ENCODE measurements at regions not wholly inside any gene's neighbourhood (a gene's known extent, or its start where the extent isn't known, plus 50 kb on each side); places are given as distances from the start of the nearest gene placed in this dataset.

GRCh38 chr7:1357601-1358271 lies 101.5 kb downstream of the MICALL2 start:
- no peak for DNase-seq (ENCODE audit: unreplicated experiment)
- H3K9me3 Mint-ChIP-seq (ENCODE audit: unreplicated experiment), result no peaks in the 10 kb centered on the region
- H3K27ac Mint-ChIP-seq (ENCODE audit: low read depth, unreplicated experiment), result no peak overlapping the region
- H3K27me3 Mint-ChIP-seq (ENCODE audit: insufficient read depth, unreplicated experiment), result peaks cover 14% of the 10 kb centered on the region
- ChIA-PET POLR2A (no interaction called here), CTCF (no interaction called here)
- no peaks in the 10 kb centered on the region for H3K4me1 Mint-ChIP-seq (ENCODE audit: insufficient read depth, unreplicated experiment)
- no peak overlapping the region for H3K4me3 Mint-ChIP-seq (ENCODE audit: unreplicated experiment)
- TF ChIP-seq, protein P1, sequence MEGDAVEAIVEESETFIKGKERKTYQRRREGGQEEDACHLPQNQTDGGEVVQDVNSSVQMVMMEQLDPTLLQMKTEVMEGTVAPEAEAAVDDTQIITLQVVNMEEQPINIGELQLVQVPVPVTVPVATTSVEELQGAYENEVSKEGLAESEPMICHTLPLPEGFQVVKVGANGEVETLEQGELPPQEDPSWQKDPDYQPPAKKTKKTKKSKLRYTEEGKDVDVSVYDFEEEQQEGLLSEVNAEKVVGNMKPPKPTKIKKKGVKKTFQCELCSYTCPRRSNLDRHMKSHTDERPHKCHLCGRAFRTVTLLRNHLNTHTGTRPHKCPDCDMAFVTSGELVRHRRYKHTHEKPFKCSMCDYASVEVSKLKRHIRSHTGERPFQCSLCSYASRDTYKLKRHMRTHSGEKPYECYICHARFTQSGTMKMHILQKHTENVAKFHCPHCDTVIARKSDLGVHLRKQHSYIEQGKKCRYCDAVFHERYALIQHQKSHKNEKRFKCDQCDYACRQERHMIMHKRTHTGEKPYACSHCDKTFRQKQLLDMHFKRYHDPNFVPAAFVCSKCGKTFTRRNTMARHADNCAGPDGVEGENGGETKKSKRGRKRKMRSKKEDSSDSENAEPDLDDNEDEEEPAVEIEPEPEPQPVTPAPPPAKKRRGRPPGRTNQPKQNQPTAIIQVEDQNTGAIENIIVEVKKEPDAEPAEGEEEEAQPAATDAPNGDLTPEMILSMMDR (IDR thresholded peaks at IDR 0.05; ENCODE audit: unreplicated experiment), result no peak
- BruUV-seq (replicated peaks), result no TSS peak
- intact Hi-C loops (cut with micrococcal nuclease), result no loop called here
- no peaks in the 10 kb centered on the region for H3K36me3 Mint-ChIP-seq (ENCODE audit: insufficient read depth, unreplicated experiment)

DNA sequence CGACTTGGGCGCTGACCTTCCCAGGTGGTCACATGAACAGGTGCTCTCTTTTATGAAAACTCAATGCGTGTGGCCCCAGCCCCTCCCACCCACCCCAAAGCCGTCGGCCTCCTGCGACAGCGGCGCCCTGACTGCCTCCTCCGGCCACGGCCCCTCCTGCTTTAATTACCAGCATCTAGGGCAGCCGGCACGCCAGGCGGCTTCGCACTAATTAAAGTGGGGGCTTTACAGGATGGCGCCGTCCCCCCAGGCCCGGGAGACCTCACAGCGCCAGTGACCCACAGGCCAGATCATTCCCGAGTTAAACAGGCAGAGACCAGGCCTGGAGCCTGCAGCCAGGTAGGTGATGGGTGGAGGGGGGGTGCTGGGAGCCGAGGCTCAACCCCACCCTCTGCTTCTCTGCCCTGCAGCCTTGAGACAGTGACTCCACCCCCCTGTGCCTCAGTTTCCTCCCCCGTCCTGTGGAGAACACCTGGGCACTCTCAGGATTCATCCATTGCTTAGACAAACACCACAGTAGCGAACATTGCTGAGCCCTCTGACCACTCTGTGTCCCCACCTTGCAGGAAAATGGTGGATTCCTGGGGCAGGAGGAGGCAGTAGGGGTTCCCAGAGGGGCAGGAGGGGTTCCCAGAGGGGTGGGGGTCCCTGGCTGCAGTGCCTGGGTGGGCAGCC lies 100.8 kb downstream of the MICALL2 start:
- Mint-ChIP-seq H3K27ac (ENCODE audit: low read depth, unreplicated experiment) (no peak overlapping the region), H3K36me3 (ENCODE audit: insufficient read depth, unreplicated experiment) (no peaks in the 10 kb centered on the region), H3K4me1 (ENCODE audit: insufficient read depth, unreplicated experiment) (no peaks in the 10 kb centered on the region), H3K9me3 (ENCODE audit: unreplicated experiment) (no peaks in the 10 kb centered on the region), H3K27me3 (ENCODE audit: insufficient read depth, unreplicated experiment) (peaks cover 14% of the 10 kb centered on the region), H3K4me3 (ENCODE audit: unreplicated experiment) (no peak overlapping the region)
- no peak for DNase-seq (ENCODE audit: unreplicated experiment)
- CTCF ChIA-PET, result no interaction called here
- BruUV-seq (replicated peaks), result no TSS peak
- POLR2A ChIA-PET, result no interaction called here
- TF ChIP-seq, protein P1 (IDR thresholded peaks at IDR 0.05; ENCODE audit: unreplicated experiment), result no peak
- intact Hi-C loops (cut with micrococcal nuclease), result no loop called here

DNA sequence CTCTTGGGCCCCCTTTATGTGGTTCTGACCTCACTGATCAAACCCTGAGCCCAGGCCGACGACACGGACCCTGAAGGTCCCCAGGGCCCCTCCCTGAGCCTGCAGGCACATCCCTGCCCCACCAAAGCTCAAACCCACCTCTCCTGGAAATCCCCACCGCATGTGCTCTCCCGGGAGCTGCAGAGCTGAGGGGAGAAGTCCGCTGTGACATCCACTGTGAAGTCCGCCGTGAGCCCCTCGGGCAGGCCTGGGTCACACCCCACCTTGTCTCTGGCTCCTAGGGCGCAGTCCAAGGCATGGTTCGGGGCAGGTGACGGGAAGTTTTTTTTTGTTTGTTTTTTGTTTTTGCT lies 100.2 kb downstream of the MICALL2 start:
- intact Hi-C loops (cut with micrococcal nuclease), result no loop called here
- POLR2A ChIA-PET, result no interaction called here
- TF ChIP-seq, protein P1 (IDR thresholded peaks at IDR 0.05; ENCODE audit: unreplicated experiment), result no peak
- H3K9me3 Mint-ChIP-seq (ENCODE audit: unreplicated experiment), result no peaks in the 10 kb centered on the region
- no peak for DNase-seq (ENCODE audit: unreplicated experiment)
- H3K27me3 Mint-ChIP-seq (ENCODE audit: insufficient read depth, unreplicated experiment), result peaks cover 14% of the 10 kb centered on the region
- CTCF ChIA-PET, result no interaction called here
- no peaks in the 10 kb centered on the region for H3K4me1 Mint-ChIP-seq (ENCODE audit: insufficient read depth, unreplicated experiment)
- H3K4me3 Mint-ChIP-seq (ENCODE audit: unreplicated experiment), result no peak overlapping the region
- H3K36me3 Mint-ChIP-seq (ENCODE audit: insufficient read depth, unreplicated experiment), result no peaks in the 10 kb centered on the region
- BruUV-seq (replicated peaks), result no TSS peak
- H3K27ac Mint-ChIP-seq (ENCODE audit: low read depth, unreplicated experiment), result no peak overlapping the region

DNA sequence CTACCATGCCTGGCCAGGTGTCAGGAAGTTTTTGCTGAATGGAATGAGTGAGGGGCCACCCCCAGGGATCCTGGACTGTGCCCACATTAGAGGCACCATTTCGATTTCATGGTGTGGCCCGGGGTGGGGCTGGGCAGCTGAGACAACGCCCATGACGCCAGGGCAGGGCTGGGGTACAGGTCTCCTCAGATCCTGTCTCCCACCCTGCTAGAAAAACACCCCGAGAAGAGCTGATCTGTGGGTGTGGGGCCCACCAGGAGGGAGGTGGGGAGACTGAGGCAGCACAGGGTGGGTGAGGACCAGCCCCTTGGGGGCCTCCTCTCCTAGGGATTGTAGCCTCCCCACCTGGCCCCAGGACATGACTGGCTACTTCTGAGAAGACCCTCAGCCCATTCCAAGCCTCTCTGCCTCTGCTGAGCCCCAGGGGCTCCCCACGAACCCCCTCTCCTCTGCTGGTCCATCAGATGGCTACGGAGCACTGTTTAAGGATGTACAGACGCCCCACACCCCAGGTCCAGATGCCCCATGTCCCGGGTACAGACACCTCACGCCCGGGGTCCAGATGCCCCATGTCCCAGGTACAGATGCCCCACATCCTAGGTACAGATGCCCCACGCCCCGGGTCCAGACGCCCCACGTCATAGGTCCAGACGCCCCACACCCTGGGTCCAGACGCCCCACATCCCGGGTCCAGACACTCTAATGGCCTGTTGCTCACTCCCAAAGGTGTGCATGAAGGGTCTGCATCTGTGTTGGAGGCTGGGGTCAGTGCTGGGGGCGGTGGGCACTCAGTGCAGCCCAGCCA lies 99.4 kb downstream of the MICALL2 start:
- intact Hi-C loops (cut with micrococcal nuclease), result no loop called here
- no peak for DNase-seq (ENCODE audit: unreplicated experiment)
- Mint-ChIP-seq H3K4me1 (ENCODE audit: insufficient read depth, unreplicated experiment) (no peaks in the 10 kb centered on the region), H3K4me3 (ENCODE audit: unreplicated experiment) (no peak overlapping the region), H3K36me3 (ENCODE audit: insufficient read depth, unreplicated experiment) (no peaks in the 10 kb centered on the region), H3K27me3 (ENCODE audit: insufficient read depth, unreplicated experiment) (peaks cover 14% of the 10 kb centered on the region), H3K9me3 (ENCODE audit: unreplicated experiment) (no peaks in the 10 kb centered on the region), H3K27ac (ENCODE audit: low read depth, unreplicated experiment) (no peak overlapping the region)
- BruUV-seq (replicated peaks), result no TSS peak
- TF ChIP-seq, protein P1 (IDR thresholded peaks at IDR 0.05; ENCODE audit: unreplicated experiment), result no peak
- ChIA-PET CTCF (no interaction called here), POLR2A (no interaction called here)
